HG03378 (cell line): ENCODE measurements at regions not wholly inside any gene's neighbourhood (a gene's known extent, or its start where the extent isn't known, plus 50 kb on each side); places are given as distances from the start of the nearest gene placed in this dataset.

ENCODE experiments used
- ATAC-seq: cut with Tn5 transposase; IDR thresholded peaks from one replicate; pipeline ENCODE4 v1.9.1; 2021; ENCODE audit warnings: mild to moderate bottlenecking, moderate library complexity; ENCODE audit not compliant: unreplicated experiment

DNA sequence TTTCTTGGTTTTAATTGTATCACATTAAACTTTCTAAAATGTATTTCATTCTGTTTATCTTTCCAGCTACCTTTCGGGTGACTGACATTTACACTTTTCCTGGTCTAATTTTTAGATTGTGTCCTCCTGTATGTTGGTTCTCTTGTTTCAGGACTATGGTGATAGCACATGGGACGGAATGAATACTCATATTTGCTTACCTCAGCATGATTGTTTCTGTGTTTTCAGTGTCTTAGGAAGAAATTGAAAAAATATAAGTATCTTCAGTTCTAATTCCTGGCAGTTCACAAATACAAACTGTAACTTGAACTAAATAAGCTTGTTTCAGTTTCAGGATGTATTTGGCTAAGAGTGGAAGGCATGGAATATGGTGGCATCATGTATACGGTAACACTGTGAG lies 80.1 kb upstream of the ROBO1 start:
- ATAC-seq, result no peak

- ATAC-seq, result no peak
Measured at GRCh38 chr3:79846148-79846933, 78.5 kb upstream of the ROBO1 start.

- ATAC-seq, result no peak
Measured at GRCh38 chr3:79845546-79845945, 77.7 kb upstream of the ROBO1 start.

- no peak for ATAC-seq
Measured at GRCh38 chr3:79844176-79844575, 76.4 kb upstream of the ROBO1 start.

DNA sequence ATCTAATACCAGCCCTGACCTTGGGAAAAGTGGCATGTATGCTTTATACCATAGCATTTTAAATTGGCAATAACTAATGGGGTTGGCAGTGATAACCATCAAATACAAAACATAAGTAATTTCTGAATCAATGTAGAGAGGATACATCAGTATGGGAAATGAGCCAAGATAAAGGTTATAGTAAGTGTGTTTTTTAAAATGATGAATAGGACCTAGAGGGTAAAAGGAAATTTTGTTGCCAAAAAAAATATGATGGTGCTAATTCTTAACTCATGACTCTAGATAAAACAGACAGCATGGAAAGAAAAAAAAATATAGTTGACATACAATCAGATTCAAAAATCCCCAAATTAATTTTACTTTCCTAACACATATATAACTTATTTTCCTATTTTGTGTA lies 75.4 kb upstream of the ROBO1 start:
- ATAC-seq, result no peak

DNA sequence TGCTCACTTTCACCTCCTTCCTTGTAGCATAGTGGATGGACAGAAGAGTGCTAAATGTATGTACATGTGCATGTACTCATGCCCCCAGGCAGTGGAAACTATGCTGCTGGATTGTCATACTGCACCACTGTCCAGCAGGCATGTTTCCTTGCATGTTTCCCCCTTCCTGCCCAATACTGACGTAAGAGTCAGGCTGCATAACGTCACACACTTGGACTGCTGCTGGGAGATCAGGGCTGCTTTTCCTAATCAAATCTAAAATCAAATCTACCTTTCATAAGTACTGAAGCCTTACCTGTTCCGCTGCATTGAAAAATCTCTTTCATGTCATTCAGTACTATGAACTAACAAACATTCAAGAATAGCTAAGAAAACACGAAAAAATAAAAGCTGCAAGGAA lies 67.9 kb upstream of the ROBO1 start:
- ATAC-seq, result no peak

- ATAC-seq, result no peak
Measured at GRCh38 chr3:79824166-79824565, 56.4 kb upstream of the ROBO1 start.

GRCh38 chr3:79822076-79822475 lies 54.3 kb upstream of the ROBO1 start:
- no peak for ATAC-seq

GRCh38 chr3:79820089-79820488 lies 52.3 kb upstream of the ROBO1 start:
- no peak for ATAC-seq

DNA sequence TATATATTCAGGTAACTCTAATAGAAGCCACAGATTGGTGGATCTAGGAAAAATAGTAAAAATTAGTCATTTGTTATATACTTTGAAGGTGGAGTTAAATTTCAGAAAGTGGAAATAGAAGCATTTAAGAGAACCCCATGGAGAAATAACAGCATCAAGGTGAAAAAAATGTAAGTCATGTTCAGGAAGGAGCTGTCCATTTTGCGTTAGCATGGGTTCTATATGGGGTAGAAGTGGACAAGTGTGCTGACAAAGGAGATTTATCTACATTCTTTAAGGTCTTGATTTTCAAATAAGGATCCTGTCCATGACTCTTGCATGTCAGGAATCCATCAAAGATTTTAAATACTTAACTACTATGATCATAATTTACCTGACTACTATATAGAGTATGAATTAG lies 50.2 kb upstream of the ROBO1 start:
- ATAC-seq, result no peak
